Mucosa of descending colon (tissue), 3 donors: ENCODE measurements at regions not wholly inside any gene's neighbourhood (a gene's known extent, or its start where the extent isn't known, plus 50 kb on each side); places are given as distances from the start of the nearest gene placed in this dataset.
"Not testable (repeated sequence)": the region's sequence is repeated elsewhere in the genome, so short reads cannot be mapped to it uniquely, and the experiment has no call there.

Experiments used
- ATAC-seq: fragments of 200-7000 bp; cut with Tn5 transposase; one replicate; pipeline ENCODE4 v1.9.1; 2020; ENCODE audit warnings: mild to moderate bottlenecking, moderate library complexity
- DNase-seq, 3 donors: peaks; one replicate each; pipeline ENCODE4 v3.0.0-alpha.2; 2020
- H3K36me3 ChIP-seq: fragments of 200-600 bp; one replicate; pipeline ENCODE4 v1.8.0; 2021; ENCODE audit warnings: low read depth, mild to moderate bottlenecking
- H3K4me1 ChIP-seq: fragments of 200-600 bp; one replicate; pipeline ENCODE4 v1.8.0; 2021; ENCODE audit warnings: low read depth, mild to moderate bottlenecking
- H3K4me3 ChIP-seq: fragments of 200-600 bp; one replicate; pipeline ENCODE4 v1.8.0; 2021; ENCODE audit warnings: mild to moderate bottlenecking
- H3K9me3 ChIP-seq: fragments of 200-600 bp; one replicate; pipeline ENCODE4 v1.8.0; 2021; ENCODE audit warnings: mild to moderate bottlenecking
- CTCF ChIP-seq: fragments of 200-600 bp; IDR thresholded peaks from one replicate; pipeline ENCODE4 v1.8.0; 2022; ENCODE audit warnings: antibody characterized with exemption, mild to moderate bottlenecking
- intact Hi-C, 2 donors: fragments of 100-400 bp; cut with DNase I in 1 of 2; cut with micrococcal nuclease in 1 of 2; formaldehyde crosslinking; loops; one replicate each; pipeline versions ENCODE4 v1.11.0 to v1.11.1; 2022; cut with DNase I, micrococcal nuclease
- donor health status: DM: no; HTN: no; CAD: no; lungs with moderate emphysema.
- donor health status: DM: no; HTN: no; CAD: no.
- donor health status: DM: no; HTN: yes; CAD: no.

- Histone ChIP-seq H3K9me3 (peaks cover 46% of the 10 kb centered on the region), H3K36me3 (no peaks in the 10 kb centered on the region), H3K4me3 (no peak overlapping the region), H3K4me1 (no peaks in the 10 kb centered on the region)
- no peak for DNase-seq
- intact Hi-C loops, result no loop called here
- TF ChIP-seq CTCF, result no peak
- ATAC-seq, result no peak
Measured at GRCh38 chr7:68065581-68065980, 1068.9 kb downstream of the TYW1 start.

DNA sequence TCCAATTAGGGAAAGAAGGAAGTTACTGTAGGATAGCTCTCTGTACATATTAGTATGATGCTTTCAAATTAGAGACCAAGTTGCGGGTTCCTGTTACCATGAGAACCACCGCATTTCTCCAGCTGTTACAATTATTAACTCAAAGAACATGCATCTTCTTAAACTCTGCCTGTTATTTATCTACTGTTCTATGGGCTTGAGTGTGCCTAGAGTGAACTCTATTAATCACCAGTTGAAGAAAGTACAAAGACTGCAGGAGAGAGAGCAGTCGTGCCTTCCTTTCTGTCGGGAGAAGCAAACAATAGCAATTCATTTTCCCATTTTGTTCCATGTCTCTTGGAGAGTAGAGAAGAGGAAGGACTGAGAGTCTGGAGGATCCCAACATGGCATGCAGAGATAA is 1071.2 kb downstream of the TYW1 start:
- no peaks in the 10 kb centered on the region for H3K4me1 ChIP-seq
- H3K9me3 ChIP-seq, result peaks cover 54% of the 10 kb centered on the region
- no peaks in the 10 kb centered on the region for H3K36me3 ChIP-seq
- intact Hi-C loops, result no loop called here
- no peak overlapping the region for H3K4me3 ChIP-seq
- ATAC-seq (no peak), DNase-seq (no peak)
- TF ChIP-seq CTCF, result no peak

GRCh38 chr7:68070992-68071391 is 1074.4 kb downstream of the TYW1 start:
- intact Hi-C loops, result no loop called here
- no peak for TF ChIP-seq CTCF

DNA sequence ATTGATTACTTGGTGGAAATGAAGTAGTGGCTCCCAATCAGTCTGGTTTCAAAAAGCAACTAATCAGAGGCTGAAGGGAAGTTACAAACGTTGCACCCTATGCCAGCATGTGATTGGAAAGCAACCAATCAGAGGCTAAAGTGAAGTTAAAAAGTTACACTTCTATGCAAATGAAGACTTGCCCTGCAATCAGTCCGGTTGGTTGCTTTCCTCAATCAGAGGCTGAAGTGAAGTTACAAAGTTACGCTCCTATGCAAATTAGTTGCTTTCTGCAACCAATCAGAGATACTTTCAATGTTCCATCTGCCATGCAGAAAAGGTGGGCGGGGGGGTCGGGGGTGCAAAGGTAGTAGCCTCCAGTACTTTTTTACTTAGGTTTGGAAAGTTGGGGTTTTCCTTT is 1077.1 kb downstream of the TYW1 start:
- TF ChIP-seq CTCF, result no peak
- DNase-seq, result no peak
- no peaks in the 10 kb centered on the region for H3K4me1 ChIP-seq

More at GRCh38 chr7:68070992-68071391, 1074.4 kb downstream of the TYW1 start:
- no peak for DNase-seq
- Histone ChIP-seq H3K4me3 (no peak overlapping the region), H3K36me3 (no peaks in the 10 kb centered on the region), H3K4me1 (no peaks in the 10 kb centered on the region), H3K9me3 (peaks cover 74% of the 10 kb centered on the region)
- ATAC-seq, result no peak

DNA sequence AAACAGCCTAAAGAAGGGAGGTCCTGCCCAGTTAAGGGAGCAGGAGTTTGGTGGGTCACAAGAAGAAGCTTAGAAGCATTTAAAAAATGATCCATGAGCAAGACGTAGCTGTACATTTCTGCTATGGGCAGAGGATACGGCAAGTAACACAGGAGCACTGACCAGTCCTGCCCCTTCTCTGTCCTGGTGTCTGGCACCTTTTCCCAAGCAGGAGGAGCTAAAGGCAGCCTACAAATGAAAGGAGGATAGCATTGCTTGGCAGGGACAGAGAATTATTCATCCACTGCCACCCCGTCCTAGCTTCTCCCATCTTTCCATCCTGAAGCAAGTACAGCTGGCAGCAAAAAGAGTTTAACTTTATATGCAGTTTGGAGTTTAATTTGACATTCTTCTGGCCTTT is 1077.6 kb downstream of the TYW1 start:
- ATAC-seq (no peak), DNase-seq (no peak)
- Histone ChIP-seq H3K36me3 (no peaks in the 10 kb centered on the region), H3K9me3 (peaks cover 86% of the 10 kb centered on the region), H3K4me1 (no peaks in the 10 kb centered on the region), H3K4me3 (no peak overlapping the region)
- intact Hi-C loops, result no loop called here
- TF ChIP-seq CTCF, result no peak

More for the DNA sequence above, 1077.1 kb downstream of the TYW1 start:
- Histone ChIP-seq H3K36me3 (no peaks in the 10 kb centered on the region), H3K9me3 (peaks cover 84% of the 10 kb centered on the region), H3K4me3 (no peak overlapping the region)
- ATAC-seq, result no peak
- intact Hi-C loops, result no loop called here

DNA sequence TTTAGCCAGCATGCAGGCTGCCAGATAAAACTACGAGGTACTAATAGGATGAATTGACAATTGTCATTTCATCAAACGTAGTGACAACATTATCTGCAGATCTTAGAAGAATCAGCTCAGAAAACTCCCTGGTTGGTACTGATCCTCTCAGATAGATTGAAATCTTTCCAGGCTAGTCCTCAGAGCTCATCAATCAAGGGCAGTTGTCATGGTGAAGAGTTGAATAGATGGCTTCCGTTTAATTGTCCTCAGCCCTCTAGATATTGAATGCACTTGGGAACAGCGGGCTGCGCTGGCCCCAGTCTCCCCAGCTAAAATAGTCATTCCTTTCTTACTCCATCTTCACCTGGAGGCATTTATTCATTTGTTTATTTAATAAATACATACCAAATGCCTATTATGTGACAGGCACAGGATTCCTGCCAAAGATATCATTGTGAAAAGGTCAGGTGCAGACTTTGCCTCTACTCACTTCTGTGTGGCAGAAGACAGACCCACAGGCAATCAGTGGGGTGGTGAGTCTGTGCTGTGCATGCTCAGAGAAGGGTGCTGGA is 1081.6 kb downstream of the TYW1 start:
- ATAC-seq, result no peak
- intact Hi-C loops, result no loop called here
- no peak for TF ChIP-seq CTCF
- Histone ChIP-seq H3K4me1 (no peaks in the 10 kb centered on the region), H3K9me3 (peaks cover 87% of the 10 kb centered on the region), H3K36me3 (no peaks in the 10 kb centered on the region), H3K4me3 (no peak overlapping the region)
- no peak for DNase-seq

DNA sequence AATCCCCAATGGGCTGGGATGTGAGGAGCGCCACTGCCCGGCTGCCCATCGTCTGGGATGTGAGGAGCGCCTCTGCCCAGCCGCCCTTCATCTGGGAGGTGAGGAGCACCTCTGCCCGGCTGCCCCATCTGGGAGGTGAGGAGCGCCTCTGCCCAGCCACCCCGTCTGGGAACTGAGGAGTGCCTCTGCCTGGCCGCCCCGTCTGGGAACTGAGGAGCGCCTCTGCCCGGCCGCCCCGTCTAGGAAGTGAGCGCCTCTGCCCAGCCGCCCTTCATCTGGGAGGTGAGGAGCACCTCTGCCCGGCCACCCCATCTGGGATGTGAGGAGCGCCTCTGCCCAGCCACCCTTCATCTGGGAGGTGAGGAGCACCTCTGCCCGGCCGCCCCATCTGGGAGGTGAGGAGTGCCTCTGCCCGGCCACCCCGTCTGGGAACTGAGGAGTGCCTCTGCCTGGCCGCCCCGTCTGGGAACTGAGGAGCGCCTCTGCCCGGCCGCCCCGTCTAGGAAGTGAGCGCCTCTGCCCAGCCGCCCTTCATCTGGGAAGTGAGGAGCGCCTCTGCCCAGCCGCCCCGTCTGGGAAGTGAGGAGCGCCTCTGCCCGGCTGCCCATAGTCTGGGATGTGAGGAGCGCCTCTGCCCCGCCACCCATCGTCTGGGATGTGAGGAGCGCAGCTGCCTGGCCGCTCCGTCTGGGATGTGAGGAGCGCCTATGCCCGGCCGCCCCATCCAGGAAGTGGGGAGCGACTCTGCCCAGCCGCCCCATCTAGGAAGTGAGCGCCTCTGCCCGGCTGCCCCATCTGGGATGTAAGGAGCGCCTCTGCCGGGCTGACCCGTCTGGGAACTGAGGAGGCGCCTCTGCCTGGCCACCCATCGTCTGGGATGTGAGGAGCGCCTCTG is 1085.7 kb downstream of the TYW1 start:
- DNase-seq, H3K4me1 ChIP-seq, H3K36me3 ChIP-seq, ATAC-seq, H3K4me3 ChIP-seq, intact Hi-C loops: not testable (repeated sequence)
- peaks cover 86% of the 10 kb centered on the region for H3K9me3 ChIP-seq
